GM12874 (cell line): ENCODE measurements at regions not wholly inside any gene's neighbourhood (a gene's known extent, or its start where the extent isn't known, plus 50 kb on each side); places are given as distances from the start of the nearest gene placed in this dataset.
A peak's percentile ranks its signal among the peaks of the same experiment; 100 is the strongest.

Experiments
- CTCF ChIP-seq: IDR thresholded peaks from 2 replicates; pipeline ENCODE4 v1.5.1; 2011; ENCODE audit warnings: low read depth, mild to moderate bottlenecking, control low read depth, low read length, moderate library complexity; ENCODE audit not compliant: insufficient read depth

DNA sequence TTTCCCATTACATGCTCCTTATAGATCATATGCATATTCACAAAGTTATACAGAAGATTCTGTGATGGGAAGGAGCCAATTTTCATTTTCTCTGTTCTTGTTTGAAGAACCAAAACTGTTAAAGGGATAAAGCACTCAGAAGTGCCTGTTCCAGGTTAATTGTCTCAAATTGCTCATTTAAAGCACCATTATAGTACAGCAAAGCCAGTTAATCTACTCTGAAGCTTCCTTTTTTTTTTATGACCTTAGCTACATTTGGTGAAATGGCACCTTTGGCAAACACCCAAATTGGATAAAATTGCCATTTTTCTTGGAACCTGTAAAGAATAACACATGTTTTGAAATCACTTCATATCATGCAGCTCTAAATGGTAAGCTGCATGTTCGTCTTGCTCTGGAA, 1092.3 kb downstream of the BCL11A start:
- no peak for TF ChIP-seq CTCF

- no peak for TF ChIP-seq CTCF
Observed at GRCh38 chr2:59458800-59459199, 1094.7 kb downstream of the BCL11A start.

DNA sequence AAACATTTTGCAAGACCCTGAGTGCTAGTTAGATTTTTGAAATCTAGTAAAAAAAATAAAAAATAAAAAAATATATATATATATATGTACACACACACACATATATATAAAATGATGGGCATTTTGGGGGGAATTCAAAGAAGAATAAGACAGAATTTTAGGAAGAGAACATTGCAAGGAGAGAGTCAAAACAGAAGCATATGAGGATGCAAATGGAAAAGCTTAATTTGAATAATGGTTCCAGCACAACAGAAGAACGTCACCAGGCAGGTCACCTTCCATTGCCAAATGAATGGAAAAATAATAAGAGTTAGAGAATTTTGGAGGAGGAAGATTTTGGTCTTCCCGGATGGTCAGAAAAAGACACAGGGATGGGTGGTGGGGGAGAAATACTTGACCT, 1097.2 kb downstream of the BCL11A start:
- no peak for TF ChIP-seq CTCF

DNA sequence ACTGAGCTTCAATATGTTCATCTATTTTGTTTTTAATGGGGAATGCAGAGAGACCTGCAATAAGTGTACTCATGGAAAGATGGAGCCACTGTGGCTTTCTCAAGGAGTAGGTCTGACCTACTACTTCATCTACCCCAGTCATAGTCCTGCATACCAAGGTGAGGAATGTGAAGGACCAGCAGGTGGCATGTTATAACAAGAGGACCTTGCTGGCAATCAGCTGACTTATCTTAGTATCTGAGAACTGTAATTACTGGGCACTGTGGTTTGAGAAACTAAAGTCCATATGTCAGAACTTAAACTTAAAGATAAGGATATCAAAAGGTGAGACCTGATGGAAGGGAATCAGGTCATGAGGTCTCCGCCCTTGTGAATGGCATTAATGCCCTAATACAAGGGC, 1104.2 kb downstream of the BCL11A start:
- TF ChIP-seq CTCF = 0 out of 2 replicates have a peak, but pooled peaks have one; percentile 2

DNA sequence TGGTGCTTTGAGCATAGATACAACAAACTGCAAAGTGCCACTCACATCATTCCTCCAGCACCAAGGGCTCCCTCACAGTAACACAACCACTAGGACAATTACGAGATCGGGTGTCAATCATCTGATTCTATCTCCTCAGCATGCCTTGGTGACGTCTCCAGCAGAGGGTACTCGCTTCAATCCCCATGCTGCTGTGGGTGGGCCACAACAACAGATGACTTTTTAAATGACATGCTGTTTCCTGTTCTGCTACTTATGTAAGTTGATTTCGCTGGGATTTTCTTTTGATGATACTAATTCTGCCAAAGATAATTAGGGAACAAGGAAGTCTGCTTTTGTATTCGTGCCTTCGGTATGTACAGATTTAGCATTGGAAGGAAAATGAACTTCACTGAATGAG, 1113.0 kb downstream of the BCL11A start:
- no peak for TF ChIP-seq CTCF

DNA sequence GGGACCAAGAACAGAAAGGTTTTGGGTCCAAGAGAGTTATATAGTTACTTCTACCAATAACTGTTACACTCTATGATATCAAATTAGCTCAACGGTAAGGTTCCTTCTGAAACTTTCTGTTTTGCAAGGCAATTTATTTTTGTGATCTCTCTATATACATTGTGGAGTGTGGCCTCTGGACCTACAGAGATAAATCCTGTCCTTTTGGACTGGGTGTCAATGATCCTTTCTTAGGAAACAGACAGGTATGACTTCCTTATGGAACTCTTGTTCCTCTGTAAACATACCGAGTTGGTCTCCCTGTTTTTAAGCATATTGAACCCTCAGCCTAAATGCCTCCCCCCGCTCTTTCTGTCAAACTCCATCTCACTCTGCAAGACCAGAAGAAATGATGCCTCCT, 1117.8 kb downstream of the BCL11A start:
- TF ChIP-seq CTCF = no peak

- no peak for TF ChIP-seq CTCF
Observed at GRCh38 chr2:59428940-59429339, 1124.5 kb downstream of the BCL11A start.

DNA sequence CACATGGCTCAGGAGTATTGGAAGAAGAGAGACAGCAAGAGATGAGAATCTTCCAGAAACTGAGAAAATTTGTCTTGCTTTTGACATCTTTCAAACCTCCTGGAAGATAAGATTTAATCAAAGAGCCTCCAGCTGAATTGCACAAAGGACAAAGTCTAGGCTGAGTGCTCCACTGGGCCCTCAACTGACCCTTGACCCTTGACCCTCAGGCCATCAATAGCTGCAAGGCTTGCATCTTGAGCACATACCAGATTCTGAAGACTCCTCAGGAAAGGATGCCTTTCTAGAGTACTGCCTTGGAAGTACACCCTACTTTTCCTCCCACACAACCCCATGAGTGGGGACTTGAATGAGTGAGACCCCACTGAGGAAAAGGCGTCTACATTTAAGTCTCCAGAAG, 1125.5 kb downstream of the BCL11A start:
- no peak for TF ChIP-seq CTCF
